ENCODE measurements at regions not wholly inside any gene's neighbourhood (a gene's known extent, or its start where the extent isn't known, plus 50 kb on each side); places are given as distances from the start of the nearest gene placed in this dataset.
"Not testable (repeated sequence)": the region's sequence is repeated elsewhere in the genome, so short reads cannot be mapped to it uniquely, and the experiment has no call there.

DNA sequence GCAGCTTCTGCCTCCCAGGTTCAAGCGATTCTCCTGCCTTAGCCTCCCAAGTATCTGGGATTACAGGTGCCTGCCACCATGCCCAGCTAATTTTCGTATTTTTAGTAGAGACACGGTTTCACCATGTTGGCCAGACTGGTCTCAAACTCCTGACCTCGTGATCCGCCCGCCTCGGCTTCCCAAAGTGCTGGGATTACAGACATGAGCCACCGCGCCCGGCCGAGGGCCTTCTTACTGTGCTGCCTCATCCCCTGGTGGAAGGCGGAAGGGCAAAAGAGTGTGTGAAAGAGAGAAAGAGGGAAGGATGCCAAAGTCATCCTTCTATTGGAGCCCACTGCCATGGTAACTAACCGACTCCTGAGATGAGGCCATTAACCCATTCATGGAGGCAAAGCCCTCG lies 399.4 kb upstream of the TENM3 start:
- not testable (repeated sequence) for DNase-seq

DNA sequence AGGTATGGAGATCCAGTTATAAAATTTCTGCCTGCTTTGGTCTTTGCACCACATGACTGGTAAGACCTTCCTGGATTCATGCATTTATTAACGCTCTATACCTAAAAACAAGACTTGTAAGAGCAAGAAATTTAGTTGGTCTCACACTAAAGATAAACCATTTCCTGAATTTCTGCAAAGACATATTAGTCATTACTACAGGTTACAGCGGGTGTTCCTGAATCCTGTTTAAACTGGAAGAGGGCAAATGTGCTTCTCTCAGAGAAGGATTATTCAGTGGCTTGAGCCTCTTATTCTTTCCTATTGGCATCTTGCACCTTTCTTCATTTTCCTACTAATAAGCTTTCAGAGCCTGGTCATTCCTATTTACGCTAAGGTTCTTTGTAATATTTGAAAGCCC lies 397.6 kb upstream of the TENM3 start:
- no peak for DNase-seq

DNA sequence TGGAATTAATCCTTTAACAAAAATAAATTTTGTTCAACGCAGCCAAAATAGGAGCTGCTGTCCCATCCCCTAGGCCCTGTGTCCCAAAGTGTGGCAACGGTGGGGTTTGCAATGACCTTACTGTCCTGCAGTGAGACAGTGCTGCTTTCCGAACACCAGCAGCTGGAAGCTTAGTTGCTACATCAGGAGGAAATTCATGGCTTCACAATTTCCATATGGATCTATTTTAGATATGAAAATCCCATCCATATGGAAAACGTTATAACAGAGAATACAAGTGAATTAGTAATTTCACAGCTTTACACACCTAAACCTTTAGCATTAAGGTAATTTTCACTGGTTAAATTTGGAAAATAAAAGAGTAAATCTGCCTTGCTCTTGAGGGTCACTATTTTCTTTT lies 396.3 kb upstream of the TENM3 start:
- DNase-seq = no peak

DNA sequence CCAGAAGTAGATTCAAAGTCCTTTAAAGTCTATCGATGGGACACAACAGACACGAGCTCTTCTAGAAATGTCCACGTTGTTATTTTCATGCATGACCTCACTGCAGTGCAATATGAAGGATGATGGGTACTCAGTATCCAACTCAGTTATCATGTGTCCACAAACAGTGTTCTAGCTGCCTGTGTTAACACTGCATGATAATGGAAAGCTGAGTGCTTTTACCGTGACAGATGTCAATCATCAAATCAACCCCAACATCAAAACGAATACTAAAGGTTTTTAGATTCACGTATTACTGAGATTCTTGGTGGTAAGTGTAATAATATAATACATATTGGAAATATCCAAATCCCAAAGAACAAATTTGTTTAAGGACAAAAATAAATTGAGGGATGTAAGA lies 394.8 kb upstream of the TENM3 start:
- no peak for DNase-seq

DNA sequence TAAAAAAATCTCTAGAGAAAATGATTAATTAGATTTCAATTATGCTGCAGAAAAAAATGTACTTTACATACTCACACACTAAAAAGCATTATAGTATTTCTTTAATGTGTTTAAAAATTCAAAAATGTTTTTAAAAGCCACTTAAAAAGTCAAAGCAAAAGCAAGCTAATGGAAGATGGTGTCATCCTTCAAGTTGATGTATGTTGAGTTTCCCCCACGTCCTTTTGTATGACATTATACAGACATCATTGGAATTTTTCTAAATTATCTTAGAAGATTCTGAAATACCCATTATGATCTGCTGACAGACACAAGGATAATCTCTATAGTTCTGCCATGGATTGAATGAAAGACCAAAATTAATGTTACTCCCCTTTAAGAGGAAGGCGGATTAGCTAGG lies 393.7 kb upstream of the TENM3 start:
- no peak for DNase-seq

DNA sequence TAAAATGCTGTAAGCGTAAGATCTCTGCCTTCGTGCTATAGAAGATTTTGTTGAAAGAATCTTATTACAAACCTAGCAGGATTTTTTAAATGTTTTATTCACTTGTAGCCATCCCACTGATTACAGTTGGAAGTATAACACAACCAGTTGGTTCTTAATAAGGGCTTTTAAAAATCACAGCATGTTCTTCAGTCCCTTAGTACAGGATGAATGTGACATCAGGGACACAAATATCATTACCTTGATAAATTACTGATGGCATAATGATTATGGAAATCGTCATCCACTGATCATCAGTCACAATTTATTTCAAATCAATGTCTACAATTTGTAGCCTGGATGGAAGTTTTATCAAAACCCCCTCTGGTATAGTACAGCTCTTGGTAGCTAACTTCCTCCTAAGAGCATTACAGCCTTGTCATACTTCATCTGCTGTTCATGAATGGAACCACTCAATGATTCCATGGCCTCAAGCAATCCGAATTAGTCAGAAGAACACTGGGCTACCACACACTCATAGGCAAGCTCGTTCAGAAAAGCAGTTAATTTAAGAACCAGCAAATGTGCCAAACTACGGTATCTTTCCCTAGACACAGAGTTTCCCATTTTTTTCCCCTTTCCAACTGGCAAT lies 389.2 kb upstream of the TENM3 start:
- DNase-seq = no peak

DNA sequence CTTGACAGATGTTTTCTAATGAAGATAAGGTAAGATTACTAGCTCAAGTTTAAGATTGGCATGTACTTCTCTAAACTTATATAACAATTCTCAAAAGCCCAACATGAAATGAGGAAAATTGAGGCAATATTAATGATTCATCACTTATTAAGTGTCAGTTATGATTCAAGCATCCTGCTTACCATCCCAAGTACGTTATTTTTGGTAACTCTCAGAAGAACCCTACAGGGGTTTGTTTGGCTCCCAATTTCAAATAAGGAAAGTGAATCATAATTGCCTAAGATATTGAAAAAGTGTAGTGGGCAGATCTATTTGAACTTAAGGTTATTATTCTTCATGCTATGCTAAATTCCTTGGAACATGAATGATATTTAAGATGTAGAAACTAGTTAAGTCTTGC lies 387.9 kb upstream of the TENM3 start:
- DNase-seq = no peak

DNA sequence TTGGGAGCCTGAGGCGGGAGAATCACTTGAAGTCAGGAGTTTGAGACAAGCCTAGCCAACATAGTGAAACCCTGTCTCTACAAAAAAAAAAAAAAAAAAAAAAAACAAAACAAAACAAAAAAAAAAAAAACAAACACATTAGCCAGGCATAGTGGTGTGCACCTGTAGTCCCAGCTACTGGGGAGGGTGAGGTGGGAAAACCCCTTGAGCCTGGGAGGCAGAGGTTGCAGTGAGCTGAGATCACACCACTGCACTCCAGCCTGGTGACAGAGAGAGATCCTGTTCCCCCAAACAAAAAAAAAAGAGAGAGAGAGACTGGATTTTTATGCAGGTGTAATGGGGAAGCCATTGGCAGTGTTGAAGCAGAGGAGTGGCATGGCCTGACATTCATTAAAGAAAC lies 385.7 kb upstream of the TENM3 start:
- DNase-seq = not testable (repeated sequence)

DNA sequence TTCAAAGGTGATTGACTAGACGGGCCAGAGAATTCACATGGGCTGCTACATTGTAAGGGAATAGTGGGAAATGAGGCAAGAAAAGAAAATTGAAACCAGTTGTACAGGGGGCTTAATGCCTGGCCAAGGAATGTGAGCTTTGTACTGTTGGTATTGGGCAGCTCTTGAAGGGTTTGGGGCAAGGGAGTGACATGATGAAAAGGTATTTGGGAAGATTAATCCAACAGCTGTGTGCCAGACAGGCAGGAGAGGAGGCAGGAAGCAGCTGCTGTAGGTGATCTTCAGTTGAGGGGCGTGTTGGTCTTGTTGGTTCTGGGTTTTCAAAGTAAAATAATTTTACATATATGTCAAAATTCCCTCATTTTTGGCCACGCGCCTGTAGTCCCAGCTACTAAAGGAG lies 384.5 kb upstream of the TENM3 start:
- DNase-seq = no peak

DNA sequence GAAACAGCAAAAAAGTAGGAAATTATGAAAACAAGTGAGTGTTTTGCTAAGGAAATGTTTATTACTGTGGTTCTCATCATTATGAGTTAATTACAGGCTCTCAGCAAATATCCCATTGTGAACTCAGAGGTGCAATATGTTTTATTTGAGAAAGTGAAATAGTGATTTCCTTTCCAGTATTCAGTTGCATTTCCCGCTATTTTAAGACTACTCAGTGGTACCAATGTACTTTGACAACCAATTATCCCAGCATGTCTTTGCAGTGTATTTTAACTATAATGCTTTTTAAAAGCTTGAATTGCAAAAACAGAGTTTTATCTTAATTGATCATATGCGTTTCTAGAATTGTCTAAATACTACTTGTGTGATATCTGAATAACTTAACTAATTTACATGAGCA lies 383.8 kb upstream of the TENM3 start:
- no peak for DNase-seq

DNA sequence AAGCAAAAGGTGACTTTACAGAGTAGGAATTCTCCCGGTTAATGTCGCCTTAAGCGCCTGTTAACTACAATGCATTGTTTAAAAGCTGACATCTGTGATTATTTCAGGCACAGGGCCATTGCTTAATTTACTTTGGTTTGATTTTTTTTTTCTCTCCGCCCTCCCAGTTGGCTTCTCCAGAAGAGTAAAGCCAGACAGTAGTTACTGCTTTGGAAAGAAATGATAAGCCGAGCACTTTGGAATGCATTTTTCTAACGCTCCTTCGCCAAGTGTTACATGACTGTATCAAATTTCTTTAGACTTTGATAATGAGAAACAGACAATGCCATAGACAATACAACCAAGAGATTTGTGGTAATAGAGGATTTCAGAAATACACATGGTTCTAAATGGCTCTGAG lies 383.0 kb upstream of the TENM3 start:
- no peak for DNase-seq

DNA sequence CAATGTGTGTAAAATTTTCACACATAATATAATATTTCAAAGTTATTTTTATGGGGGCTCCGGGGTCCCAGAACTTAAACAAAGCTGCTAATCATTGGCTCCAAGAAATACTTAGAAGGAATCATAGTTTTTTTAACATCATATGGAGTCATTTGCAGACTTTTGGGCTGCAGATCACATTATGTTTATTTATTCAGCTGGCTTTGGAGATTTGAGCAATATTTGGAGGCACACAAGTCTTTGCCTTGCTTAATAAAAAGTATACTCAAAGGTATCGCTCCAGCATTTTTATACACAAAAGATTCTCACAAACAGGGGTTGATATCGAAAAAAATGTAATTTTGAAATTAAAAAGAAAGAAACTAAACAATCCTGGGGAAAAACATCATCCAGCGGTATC lies 382.5 kb upstream of the TENM3 start:
- no peak for DNase-seq

DNA sequence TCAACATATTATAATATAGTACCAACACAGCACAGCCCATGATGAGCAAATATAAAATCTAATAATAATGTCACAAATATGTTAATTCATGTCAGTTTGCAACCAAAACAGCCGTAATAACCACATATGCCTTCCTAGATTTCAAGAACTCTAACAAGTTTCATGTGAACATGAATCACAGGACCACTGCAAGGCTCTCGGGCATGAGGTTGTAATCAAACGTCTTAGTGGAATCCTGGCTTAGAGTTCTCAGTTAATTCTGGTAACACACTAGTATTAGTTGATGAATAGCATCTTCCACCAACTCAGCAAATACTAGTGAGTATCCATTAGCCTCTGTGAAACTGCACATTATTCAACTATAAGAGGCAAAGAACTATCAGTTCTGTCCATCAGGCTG lies 379.3 kb upstream of the TENM3 start:
- no peak for DNase-seq

DNA sequence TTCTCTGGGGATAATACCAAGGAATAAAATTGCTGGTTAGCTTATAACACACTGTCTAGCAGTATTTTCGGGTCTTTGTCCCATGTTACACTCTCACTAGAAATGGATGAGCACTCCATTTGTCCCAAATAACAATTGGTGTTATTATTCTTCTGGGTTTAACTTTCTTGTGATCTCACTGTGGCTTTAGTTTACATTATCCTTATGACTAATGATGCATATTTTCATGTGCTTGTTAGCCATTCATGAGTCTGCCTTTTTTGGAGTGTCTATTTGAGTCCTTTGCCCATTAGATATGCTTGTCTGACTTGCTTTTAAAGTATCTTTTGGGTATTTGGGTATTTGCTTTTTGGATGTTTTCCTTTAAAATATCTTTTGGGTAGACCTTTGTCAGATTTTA lies 372.9 kb upstream of the TENM3 start:
- no peak for DNase-seq

DNA sequence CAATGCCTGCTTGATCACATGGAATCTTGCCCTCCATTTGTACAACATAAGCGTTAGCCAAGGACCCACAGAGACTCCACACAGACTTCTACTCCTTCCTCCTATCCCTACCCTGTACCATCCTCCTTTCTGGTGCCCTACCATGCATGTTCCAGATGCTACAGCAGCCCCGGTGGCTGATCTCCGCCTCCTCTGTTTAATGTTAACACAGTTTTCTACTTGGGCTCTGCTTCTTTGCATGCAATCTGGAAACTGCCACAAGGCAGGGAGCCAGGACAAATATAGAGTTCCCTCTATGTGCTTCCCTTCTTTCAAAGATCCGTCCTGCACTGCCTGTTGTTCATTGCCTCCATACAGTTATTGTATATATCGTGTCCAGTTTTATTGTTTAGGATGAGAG lies 368.6 kb upstream of the TENM3 start:
- no peak for DNase-seq

DNA sequence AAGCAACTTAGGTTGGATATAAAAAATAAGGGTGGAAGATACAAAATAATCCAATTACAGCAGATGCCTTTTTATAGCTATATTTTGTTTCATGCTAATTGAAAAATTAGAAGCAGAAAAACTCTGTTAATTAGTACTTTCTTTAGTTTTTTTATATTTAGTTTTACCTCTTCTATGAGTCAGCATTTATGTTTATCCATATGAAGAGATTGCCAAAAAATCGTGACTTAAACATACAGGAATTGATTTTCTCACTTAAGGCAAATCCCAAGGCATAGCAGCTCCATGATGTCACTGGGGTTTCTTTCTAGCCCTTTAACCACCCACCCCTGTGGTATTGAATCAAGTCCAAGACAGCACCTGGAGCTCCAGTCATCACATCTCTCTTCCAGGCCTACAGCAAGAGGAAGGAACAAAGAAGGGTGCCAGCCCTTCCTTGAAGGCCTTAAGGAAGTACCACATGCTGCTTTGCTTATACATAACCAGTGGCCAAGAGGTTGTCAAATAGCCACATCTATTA lies 365.8 kb upstream of the TENM3 start:
- DNase-seq = no peak

DNA sequence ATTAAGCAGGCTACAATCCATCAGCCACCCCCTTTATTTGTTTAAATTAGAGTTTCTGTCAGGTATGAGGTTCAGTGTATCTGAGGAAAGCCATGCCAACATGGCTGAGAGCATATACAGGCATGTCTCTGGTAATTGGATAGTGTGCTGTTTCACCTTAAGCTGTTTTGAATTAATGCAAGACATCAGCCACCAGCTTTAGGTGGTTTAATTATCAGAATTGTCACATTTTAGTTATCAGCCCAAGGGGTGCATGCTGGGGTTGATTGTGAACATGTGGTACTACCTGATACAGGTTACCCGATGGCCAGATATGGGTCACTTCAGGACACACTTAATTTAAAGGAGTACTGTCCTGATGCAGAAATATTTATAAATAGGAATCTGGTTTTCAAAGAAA lies 353.2 kb upstream of the TENM3 start:
- DNase-seq = no peak

DNA sequence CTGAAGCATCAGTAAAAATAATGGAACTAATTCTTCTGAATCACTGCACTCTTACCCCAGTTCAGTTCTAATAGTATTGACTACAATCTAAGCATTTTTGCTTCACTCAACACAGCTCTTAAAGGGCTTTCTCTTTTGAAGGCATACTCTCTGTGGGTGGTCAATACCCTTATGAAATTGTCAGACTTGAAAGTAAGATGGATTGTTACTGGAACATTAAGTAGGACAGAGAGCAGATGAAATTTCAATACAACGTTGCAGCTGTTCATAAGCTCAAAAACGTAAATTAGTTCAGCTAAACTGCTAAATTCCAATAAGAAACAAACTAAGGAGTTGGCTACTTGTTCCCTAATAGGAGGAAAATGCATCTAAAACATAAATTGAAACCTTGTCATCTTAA lies 352.3 kb upstream of the TENM3 start:
- no peak for DNase-seq

DNA sequence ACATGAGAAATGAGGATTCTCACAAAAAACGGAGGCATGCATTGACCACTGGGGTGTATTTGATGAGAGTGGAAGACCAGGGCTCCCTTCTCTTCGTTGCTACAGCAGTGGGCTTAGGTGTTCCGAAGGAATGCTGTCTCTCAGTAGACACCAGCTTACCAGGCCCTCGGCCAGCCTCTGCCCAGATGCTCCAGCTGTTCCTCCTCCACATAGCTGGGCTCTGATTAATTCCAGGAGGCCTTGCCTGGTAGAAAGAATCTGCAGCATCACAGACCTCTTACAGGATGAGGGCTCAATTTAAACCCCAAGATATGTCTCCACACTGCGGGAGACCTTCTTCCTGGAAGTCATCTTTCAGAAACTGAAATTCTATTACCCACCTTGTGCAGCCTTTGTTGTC lies 346.6 kb upstream of the TENM3 start:
- DNase-seq = no peak

DNA sequence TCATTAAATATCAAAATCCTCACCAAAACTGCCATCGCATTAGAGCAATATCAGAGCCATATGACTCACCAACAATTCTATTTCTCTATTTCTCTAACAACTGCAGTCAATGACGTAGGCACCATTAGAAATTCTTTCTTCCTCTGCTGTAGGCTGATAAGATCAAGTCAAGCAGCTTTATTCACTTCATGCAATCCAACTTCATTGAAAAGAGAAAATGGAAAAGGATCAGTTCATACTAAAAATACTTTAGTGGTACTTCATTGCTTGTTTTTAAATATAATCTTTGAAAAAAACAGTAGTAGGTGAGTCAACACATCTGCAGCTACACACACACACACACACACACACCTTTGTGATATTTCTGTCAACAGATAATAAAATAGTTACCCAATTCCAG lies 345.3 kb upstream of the TENM3 start:
- no peak for DNase-seq

DNA sequence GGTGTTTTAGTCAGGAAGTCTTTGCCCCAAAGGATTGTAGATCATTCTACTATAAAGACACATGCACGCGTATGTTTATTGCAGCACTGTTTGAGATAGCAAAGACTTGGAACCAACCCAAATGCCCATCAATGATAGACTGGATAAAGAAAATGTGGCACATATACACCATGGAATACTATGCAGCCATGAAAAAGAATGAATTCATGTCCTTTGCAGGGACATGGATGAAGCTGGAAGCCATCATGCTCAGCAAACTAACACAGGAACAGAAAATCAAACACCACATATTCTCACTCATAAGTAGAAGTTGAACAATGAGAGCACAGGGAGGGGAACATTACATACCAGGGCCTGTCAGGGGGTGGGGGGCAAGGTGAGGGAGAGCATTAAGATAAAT lies 340.8 kb upstream of the TENM3 start:
- not testable (repeated sequence) for DNase-seq

DNA sequence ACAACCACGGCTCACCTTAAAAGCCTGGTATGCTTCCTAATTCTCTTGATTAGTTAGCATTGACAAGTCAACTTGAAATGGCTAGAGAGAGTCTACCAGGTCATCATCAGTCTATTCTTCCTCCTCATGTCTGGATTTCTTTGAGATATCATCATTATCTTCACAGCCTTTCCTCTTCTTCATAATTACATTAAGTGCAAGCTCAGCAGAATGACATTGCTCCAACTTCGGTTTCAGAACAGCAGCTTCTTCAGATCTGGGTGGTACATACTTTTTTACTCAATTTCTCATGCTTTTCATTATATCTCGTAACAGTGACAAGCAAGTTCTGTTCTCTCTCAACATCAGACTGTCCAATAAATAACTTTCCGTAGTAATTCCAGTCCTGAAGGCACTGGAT lies 337.5 kb upstream of the TENM3 start:
- DNase-seq = no peak

DNA sequence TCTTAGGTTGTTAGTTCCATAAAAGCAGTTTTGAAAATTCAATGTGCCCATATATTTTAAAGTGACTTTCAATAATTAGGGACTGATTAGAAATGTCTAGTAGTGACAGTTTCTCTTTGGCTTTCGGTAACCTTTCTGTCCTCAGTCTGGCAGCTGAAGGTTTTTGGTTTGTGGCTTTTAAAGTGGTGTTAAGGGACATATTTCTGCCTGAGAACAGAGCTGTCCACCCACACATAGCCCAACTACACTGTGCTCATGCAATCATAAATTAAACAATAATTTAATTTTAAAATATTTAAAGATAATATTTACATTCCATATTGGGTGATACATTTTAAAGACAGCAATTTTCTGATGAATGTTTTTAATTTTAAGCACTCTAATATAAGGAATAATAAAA lies 335.0 kb upstream of the TENM3 start:
- no peak for DNase-seq

DNA sequence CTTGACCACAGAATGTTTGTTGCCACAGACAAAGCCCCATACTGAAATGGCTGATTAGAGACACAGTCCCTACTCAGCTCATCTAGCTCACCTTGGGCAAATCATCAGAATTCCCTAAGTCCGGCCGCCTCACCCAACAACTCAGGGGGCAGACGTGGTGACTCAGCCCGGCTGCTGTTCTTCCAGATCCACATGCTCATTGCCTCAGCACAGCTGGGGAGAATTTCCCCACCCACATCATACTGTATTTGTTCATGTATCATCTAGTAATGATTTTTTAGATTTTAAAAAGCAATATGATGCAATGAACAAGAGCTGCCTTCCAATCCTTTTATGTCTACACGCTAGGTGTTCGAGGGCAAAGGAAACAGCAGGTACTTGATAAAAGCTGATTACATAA lies 333.8 kb upstream of the TENM3 start:
- no peak for DNase-seq

DNA sequence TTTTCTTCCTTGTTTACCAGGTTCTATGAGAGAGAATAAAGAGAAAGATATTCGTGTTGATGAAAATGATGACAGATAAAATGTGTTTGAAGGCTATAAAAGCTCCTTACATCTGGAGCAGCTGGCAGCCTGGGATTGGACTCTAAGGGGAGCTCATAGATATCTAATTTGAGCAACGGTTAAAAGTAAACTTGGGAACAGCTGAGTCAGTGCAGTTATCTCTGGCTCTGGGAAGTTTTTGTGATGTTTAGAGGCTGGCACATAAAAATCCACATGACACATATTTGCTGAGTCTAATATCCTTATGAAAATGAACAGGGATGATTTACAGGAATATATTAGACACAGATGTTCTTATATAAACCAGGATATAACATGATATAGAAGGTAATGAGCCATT lies 331.8 kb upstream of the TENM3 start:
- DNase-seq = no peak

DNA sequence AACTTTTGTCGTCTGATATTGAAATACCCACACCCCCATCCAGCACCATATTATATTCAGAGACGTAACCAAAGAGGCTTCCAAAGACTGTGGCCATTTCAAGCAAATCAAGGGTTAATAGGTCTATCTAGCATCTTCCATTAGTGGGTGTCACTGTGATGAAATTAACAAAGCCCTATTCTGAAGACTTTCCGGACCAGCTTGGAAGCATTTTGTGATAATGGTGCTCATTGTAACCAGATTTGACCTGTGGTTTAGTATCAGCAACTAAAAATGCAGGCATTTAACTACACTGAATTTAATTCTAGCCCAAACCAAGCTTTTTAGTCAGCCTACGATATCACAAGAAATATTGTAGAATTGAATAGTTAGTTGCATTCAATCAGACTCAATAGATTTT lies 309.7 kb upstream of the TENM3 start:
- no peak for DNase-seq

Data from DMS 273 treated with DMSO at 0.1 percent for 48 hours (cell line).